Tibial nerve (tissue), 3 donors: ENCODE measurements at regions not wholly inside any gene's neighbourhood (a gene's known extent, or its start where the extent isn't known, plus 50 kb on each side); places are given as distances from the start of the nearest gene placed in this dataset.

Experiments used
- CTCF ChIP-seq, 5 experiments: fragments of 200-600 bp in 3 of 5; fragments of 450-650 bp in 2 of 5; sonication (generic) in 3 of 5; IDR thresholded peaks; one replicate each; pipeline ENCODE4 v1.5.1; 2016 to 2019; ENCODE audit warnings: antibody characterized with exemption in 5 of 5, mild to moderate bottlenecking in 3 of 5, moderate library complexity in 2 of 5
- POLR2A ChIP-seq, 2 donors: fragments of 450-650 bp; IDR thresholded peaks; one replicate each; pipeline ENCODE4 v1.6.1; 2017; ENCODE audit warnings: antibody characterized with exemption in 2 of 2, mild to moderate bottlenecking in 2 of 2, moderate library complexity in 2 of 2

GRCh38 chr5:13276156-13276555, 668.3 kb downstream of the DNAH5 start:
- TF ChIP-seq POLR2A (IDR thresholded peaks at IDR 0.05) (no peak), CTCF (IDR thresholded peaks at IDR 0.05) (no peak)
